Astrocyte (in vitro differentiated cells and primary cell): ENCODE measurements at regions not wholly inside any gene's neighbourhood (a gene's known extent, or its start where the extent isn't known, plus 50 kb on each side); places are given as distances from the start of the nearest gene placed in this dataset.

Source experiments
- CTCF ChIP-seq: IDR thresholded peaks from 2 replicates; pipeline ENCODE4 v1.5.1; 2011; ENCODE audit warnings: low read depth, mild to moderate bottlenecking, inconsistent platforms, low read length, moderate library complexity; ENCODE audit not compliant: insufficient read depth
- EZH2 ChIP-seq: IDR thresholded peaks from 2 replicates; pipeline ENCODE4 v1.6.1; 2012; ENCODE audit warnings: mild to moderate bottlenecking, low read length, inconsistent platforms; ENCODE audit not compliant: insufficient read depth

GRCh38 chr11:109291553-109291952, 130.4 kb upstream of the C11orf87 start:
- TF ChIP-seq CTCF: no peak
- TF ChIP-seq EZH2: no peak
